SK-N-SH (cell line): ENCODE measurements at regions not wholly inside any gene's neighbourhood (a gene's known extent, or its start where the extent isn't known, plus 50 kb on each side); places are given as distances from the start of the nearest gene placed in this dataset.

Source experiments
- CTCF ChIA-PET: fragments of 300-600, 350-600 bp; formaldehyde crosslinking; extraction: SDS; loops from one replicate; lab custom pipeline; 2021; lab: Yijun Ruan, JAX
- POLR2A ChIA-PET: fragments of 350-600 bp; sonication (Branson Sonifier 250); formaldehyde crosslinking; extraction: SDS; loops from one replicate; lab custom pipeline; 2020; ENCODE audit warnings: antibody characterized with exemption, inconsistent platforms; lab: Yijun Ruan, JAX
- DNase-seq: peaks from one replicate; pipeline ENCODE4 v3.0.0; 2012
- H2AFZ ChIP-seq: fragments of 200-600 bp; sonication (generic); 2 replicates; pipeline ENCODE4 v1.8.1; 2016; ENCODE audit warnings: antibody characterized with exemption, mild to moderate bottlenecking, low read depth
- H3F3A ChIP-seq: fragments of 200-600 bp; sonication (generic); replicated peaks from 2 replicates; pipeline ENCODE3; 2016; ENCODE audit warnings: antibody characterized with exemption, mild to moderate bottlenecking; ENCODE audit not compliant: insufficient read depth
- H3K27ac ChIP-seq, 2 experiments: fragments of 200-500 bp in 1 of 2; fragments of 200-600 bp in 1 of 2; sonication (Bioruptor generic) in 1 of 2; sonication (generic), shearing (Covaris generic) in 1 of 2; 2 replicates each; pipeline versions ENCODE4 v1.5.1 to v1.6.1; 2014 to 2016; ENCODE audit warnings: low read depth in 2 of 2, inconsistent platforms in 1 of 2, low read length in 1 of 2, mild to moderate bottlenecking in 1 of 2, mixed read lengths in 1 of 2
- H3K27me3 ChIP-seq: fragments of 200-600 bp; sonication (generic), shearing (Covaris generic); 2 replicates; pipeline ENCODE4 v1.6.1; 2016; ENCODE audit warnings: mixed run types; ENCODE audit not compliant: insufficient read depth
- H3K36me3 ChIP-seq, 2 experiments: fragments of 200-500 bp in 1 of 2; fragments of 200-600 bp in 1 of 2; sonication (Bioruptor generic) in 1 of 2; sonication (generic) in 1 of 2; replicated peaks in 1 of 2; 2 replicates each; pipeline versions ENCODE3 to v1.5.1; 2014 to 2016; ENCODE audit warnings: low read length in 1 of 2, mild to moderate bottlenecking in 1 of 2; ENCODE audit not compliant: insufficient read depth in 2 of 2, control insufficient read depth in 1 of 2
- H3K4me1 ChIP-seq, 2 experiments: fragments of 200-500 bp in 1 of 2; fragments of 200-600 bp in 1 of 2; sonication (Bioruptor generic) in 1 of 2; sonication (generic), shearing (Covaris generic) in 1 of 2; 2 replicates each; pipeline versions ENCODE4 v1.5.1 to v1.6.1; 2014 to 2016; ENCODE audit warnings: low read depth in 1 of 2, low read length in 1 of 2, mixed run types in 1 of 2; ENCODE audit not compliant: insufficient read depth in 2 of 2, control insufficient read depth in 1 of 2
- H3K4me2 ChIP-seq: fragments of 200-600 bp; sonication (generic), shearing (Covaris generic); 2 replicates; pipeline ENCODE4 v1.6.1; 2017; ENCODE audit warnings: mixed run types
- H3K4me3 ChIP-seq, 2 experiments: fragments of 200-500 bp in 1 of 2; fragments of 200-600 bp in 1 of 2; sonication (Bioruptor generic) in 1 of 2; sonication (generic), shearing (Covaris generic) in 1 of 2; 2 replicates each; pipeline versions ENCODE4 v1.5.1 to v1.8.1; 2014 to 2016; ENCODE audit warnings: low read depth in 2 of 2, inconsistent platforms in 1 of 2, low read length in 1 of 2, mild to moderate bottlenecking in 1 of 2, mixed read lengths in 1 of 2, moderate library complexity in 1 of 2
- H3K79me2 ChIP-seq: fragments of 200-600 bp; sonication (generic); 2 replicates; pipeline ENCODE4 v1.8.1; 2017; ENCODE audit warnings: mild to moderate bottlenecking; ENCODE audit not compliant: insufficient read depth
- H3K9ac ChIP-seq: fragments of 200-600 bp; sonication (generic); 2 replicates; pipeline ENCODE4 v1.6.1; 2017; ENCODE audit warnings: mixed run types
- H3K9me2 ChIP-seq: fragments of 200-600 bp; sonication (generic); 2 replicates; pipeline ENCODE4 v1.6.1; 2017; ENCODE audit warnings: mixed run types
- H3K9me3 ChIP-seq: fragments of 200-600 bp; sonication (generic); 2 replicates; pipeline ENCODE4 v1.6.1; 2017; ENCODE audit warnings: mixed run types, mild to moderate bottlenecking, moderate library complexity
- H4K20me1 ChIP-seq: fragments of 200-600 bp; sonication (generic); 2 replicates; pipeline ENCODE4 v1.6.1; 2017; ENCODE audit warnings: mild to moderate bottlenecking, mixed run types; ENCODE audit not compliant: insufficient read depth
- EP300 ChIP-seq, 2 experiments: IDR thresholded peaks; 2 replicates each; pipeline versions ENCODE4 v1.4.0 to v1.6.1; 2012; ENCODE audit warnings: borderline replicate concordance in 1 of 2, low read depth in 1 of 2, low read length in 1 of 2
- FOSL2 ChIP-seq: IDR thresholded peaks from 2 replicates; pipeline ENCODE4 v1.4.0; 2012; ENCODE audit warnings: low read depth, mild to moderate bottlenecking, moderate library complexity, borderline replicate concordance
- FOXJ3 ChIP-seq: sonication (generic); formaldehyde crosslinking; IDR thresholded peaks from 2 replicates; pipeline ENCODE4 v1.5.1; 2020; ENCODE audit warnings: mild to moderate bottlenecking, missing genetic modification reagents
- FOXM1 ChIP-seq: IDR thresholded peaks from 2 replicates; pipeline ENCODE4 v1.4.0; 2012; ENCODE audit warnings: low read depth, mild to moderate bottlenecking
- GABPA ChIP-seq: IDR thresholded peaks from 2 replicates; pipeline ENCODE4 v1.4.0; 2012; ENCODE audit warnings: low read depth, mild to moderate bottlenecking
- GATA2 ChIP-seq: sonication (generic); formaldehyde crosslinking; IDR thresholded peaks from 2 replicates; pipeline ENCODE4 v1.5.0; 2020; ENCODE audit warnings: mild to moderate bottlenecking, missing genetic modification reagents
- JUND ChIP-seq: IDR thresholded peaks from 2 replicates; pipeline ENCODE4 v1.4.0; 2012
- MAX ChIP-seq: IDR thresholded peaks from 2 replicates; pipeline ENCODE4 v1.4.0; 2012; ENCODE audit warnings: low read depth
- MEF2A ChIP-seq: IDR thresholded peaks from 2 replicates; pipeline ENCODE4 v1.4.0; 2012; ENCODE audit warnings: low read depth, borderline replicate concordance
- MXI1 ChIP-seq: IDR thresholded peaks from 2 replicates; pipeline ENCODE4 v1.6.1; 2012; ENCODE audit warnings: mild to moderate bottlenecking, low read depth, low read length, improper control_type of control experiment
- NFIC ChIP-seq: IDR thresholded peaks from 2 replicates; pipeline ENCODE4 v1.4.0; 2012; ENCODE audit warnings: borderline replicate concordance
- NRF1 ChIP-seq: IDR thresholded peaks from 2 replicates; pipeline ENCODE4 v1.6.1; 2012; ENCODE audit warnings: low read depth, mild to moderate bottlenecking, low read length
- POLR2AphosphoS5 ChIP-seq: IDR thresholded peaks from 2 replicates; pipeline ENCODE4 v1.6.1; 2012; ENCODE audit warnings: low read depth, low read length
- RAD21 ChIP-seq: IDR thresholded peaks from 2 replicates; pipeline ENCODE4 v1.6.1; 2012; ENCODE audit warnings: mild to moderate bottlenecking, low read length
- RCOR1 ChIP-seq: fragments of 150-350 bp; IDR thresholded peaks from 2 replicates; pipeline ENCODE4 v1.6.1; 2017; ENCODE audit warnings: antibody characterized with exemption, low read length
- REST ChIP-seq: IDR thresholded peaks from 2 replicates; pipeline ENCODE4 v1.6.1; 2012; ENCODE audit warnings: mild to moderate bottlenecking, low read depth, low read length, moderate library complexity
- RFX5 ChIP-seq: IDR thresholded peaks from 2 replicates; pipeline ENCODE4 v1.6.1; 2012; ENCODE audit warnings: mild to moderate bottlenecking, improper control_type of control experiment, low read length
- RXRA ChIP-seq: IDR thresholded peaks from 2 replicates; pipeline ENCODE4 v1.4.0; 2012; ENCODE audit warnings: low read depth, mild to moderate bottlenecking, borderline replicate concordance
- SIN3A ChIP-seq: IDR thresholded peaks from 2 replicates; pipeline ENCODE4 v1.6.1; 2012; ENCODE audit warnings: low read depth, mild to moderate bottlenecking, low read length, moderate library complexity, borderline replicate concordance
- SMC3 ChIP-seq: IDR thresholded peaks from 2 replicates; pipeline ENCODE4 v1.6.1; 2012; ENCODE audit warnings: low read depth, low read length, improper control_type of control experiment
- TAF1 ChIP-seq: IDR thresholded peaks from 2 replicates; pipeline ENCODE4 v1.6.1; 2012; ENCODE audit warnings: low read depth, mild to moderate bottlenecking, low read length, moderate library complexity, borderline replicate concordance
- TCF12 ChIP-seq: IDR thresholded peaks from 2 replicates; pipeline ENCODE4 v1.4.0; 2012
- TEAD4 ChIP-seq: IDR thresholded peaks from 2 replicates; pipeline ENCODE4 v1.4.0; 2012; ENCODE audit warnings: mild to moderate bottlenecking, borderline replicate concordance; ENCODE audit not compliant: insufficient read depth
- USF2 ChIP-seq: fragments of 150-350 bp; IDR thresholded peaks from 2 replicates; pipeline ENCODE4 v1.6.1; 2017; ENCODE audit warnings: antibody characterized with exemption, low read length, low read depth, borderline replicate concordance
- YY1 ChIP-seq: IDR thresholded peaks from 2 replicates; pipeline ENCODE4 v1.4.0; 2012; ENCODE audit warnings: low read depth, mild to moderate bottlenecking
- WGBS: methylation state at CpG from one replicate; pipeline ENCODE4 v1.1.6; 2017; ENCODE audit warnings: low lambda C conversion rate; 5-methylcytosine and 5-hydroxymethylcytosine counted together
- TF ChIP-seq, protein P1 (sequence below): fragments of 200-600 bp; sonication (generic); IDR thresholded peaks from 2 replicates; pipeline ENCODE4 v1.6.1; 2017; ENCODE audit warnings: antibody characterized with exemption, mild to moderate bottlenecking, moderate library complexity
- TF ChIP-seq, protein P2 (sequence below): IDR thresholded peaks from 2 replicates; pipeline ENCODE4 v1.4.0; 2012; ENCODE audit warnings: low read depth, borderline replicate concordance
- TF ChIP-seq, protein P3 (sequence below): IDR thresholded peaks from 2 replicates; pipeline ENCODE4; 2012

GRCh38 chr9:109986521-109986991 lies 206.6 kb downstream of the PALM2AKAP2 start:
- H3K4me3 ChIP-seq, result peak overlapping the region in 1 of 2 experiments; percentile 3; a peak in 1 of 4 replicates
- ChIA-PET CTCF (no interaction called here), POLR2A (no interaction called here)
- peaks cover 0 to under 1% of the 10 kb centered on the region in 2 experiments for H3K36me3 ChIP-seq
- no peaks in the 10 kb centered on the region for H3K9me2 ChIP-seq
- peaks cover 32% of the 10 kb centered on the region for H3F3A ChIP-seq
- peak overlapping the region; percentile 77 to 97; a peak in 3 of 4 replicates for H3K27ac ChIP-seq
- no peaks in the 10 kb centered on the region for H4K20me1 ChIP-seq
- H2AFZ ChIP-seq, result no peak overlapping the region
- H3K27me3 ChIP-seq, result no peaks in the 10 kb centered on the region
- peak overlapping the region; percentile 67 for H3K9ac ChIP-seq
- H3K4me1 ChIP-seq, result peaks cover 0 to 7% of the 10 kb centered on the region in 2 experiments; a peak in 2 of 4 replicates
- no peak for DNase-seq
- H3K4me2 ChIP-seq, result peak overlapping the region; percentile 49
- no peaks in the 10 kb centered on the region for H3K9me3 ChIP-seq
- H3K79me2 ChIP-seq, result peaks cover 19% of the 10 kb centered on the region
- 5% methylated on average over 1 of the region's 1 CpG for WGBS
- TF ChIP-seq GATA2 (CRISPR knock-in tag) (no peak), POLR2AphosphoS5 (peak; percentile 93), RFX5 (no peak), SMC3 (no peak), TAF1 (no peak), REST (peak; percentile 34; the same call in 1 of the 2 replicates), NRF1 (no peak), FOXJ3 (no peak), MEF2A (peak; percentile 87), USF2 (no peak), GABPA (peak; percentile 46; the same call in 1 of the 2 replicates), SIN3A (peak; percentile 81; the same call in 1 of the 2 replicates), RAD21 (no peak), YY1 (peak; percentile 44; the same call in 1 of the 2 replicates), NFIC (peak; percentile 93), FOXM1 (peak; percentile 97), EP300 (IDR thresholded peaks at IDR 0.05; ENCODE audit: borderline replicate concordance in 1 of 2, low read depth in 1 of 2, low read length in 1 of 2) (peak; percentile 69 to 99), RCOR1 (no peak), RXRA (peak; percentile 91), FOSL2 (peak; percentile 96), MAX (peak; percentile 83), TEAD4 (peak; percentile 99), JUND (peak; percentile 100), MXI1 (no peak), TCF12 (peak; percentile 99)
- TF ChIP-seq, protein P1, sequence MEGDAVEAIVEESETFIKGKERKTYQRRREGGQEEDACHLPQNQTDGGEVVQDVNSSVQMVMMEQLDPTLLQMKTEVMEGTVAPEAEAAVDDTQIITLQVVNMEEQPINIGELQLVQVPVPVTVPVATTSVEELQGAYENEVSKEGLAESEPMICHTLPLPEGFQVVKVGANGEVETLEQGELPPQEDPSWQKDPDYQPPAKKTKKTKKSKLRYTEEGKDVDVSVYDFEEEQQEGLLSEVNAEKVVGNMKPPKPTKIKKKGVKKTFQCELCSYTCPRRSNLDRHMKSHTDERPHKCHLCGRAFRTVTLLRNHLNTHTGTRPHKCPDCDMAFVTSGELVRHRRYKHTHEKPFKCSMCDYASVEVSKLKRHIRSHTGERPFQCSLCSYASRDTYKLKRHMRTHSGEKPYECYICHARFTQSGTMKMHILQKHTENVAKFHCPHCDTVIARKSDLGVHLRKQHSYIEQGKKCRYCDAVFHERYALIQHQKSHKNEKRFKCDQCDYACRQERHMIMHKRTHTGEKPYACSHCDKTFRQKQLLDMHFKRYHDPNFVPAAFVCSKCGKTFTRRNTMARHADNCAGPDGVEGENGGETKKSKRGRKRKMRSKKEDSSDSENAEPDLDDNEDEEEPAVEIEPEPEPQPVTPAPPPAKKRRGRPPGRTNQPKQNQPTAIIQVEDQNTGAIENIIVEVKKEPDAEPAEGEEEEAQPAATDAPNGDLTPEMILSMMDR, result no peak
- TF ChIP-seq, protein P2, sequence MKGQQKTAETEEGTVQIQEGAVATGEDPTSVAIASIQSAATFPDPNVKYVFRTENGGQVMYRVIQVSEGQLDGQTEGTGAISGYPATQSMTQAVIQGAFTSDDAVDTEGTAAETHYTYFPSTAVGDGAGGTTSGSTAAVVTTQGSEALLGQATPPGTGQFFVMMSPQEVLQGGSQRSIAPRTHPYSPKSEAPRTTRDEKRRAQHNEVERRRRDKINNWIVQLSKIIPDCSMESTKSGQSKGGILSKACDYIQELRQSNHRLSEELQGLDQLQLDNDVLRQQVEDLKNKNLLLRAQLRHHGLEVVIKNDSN, result no peak
- TF ChIP-seq, protein P3, sequence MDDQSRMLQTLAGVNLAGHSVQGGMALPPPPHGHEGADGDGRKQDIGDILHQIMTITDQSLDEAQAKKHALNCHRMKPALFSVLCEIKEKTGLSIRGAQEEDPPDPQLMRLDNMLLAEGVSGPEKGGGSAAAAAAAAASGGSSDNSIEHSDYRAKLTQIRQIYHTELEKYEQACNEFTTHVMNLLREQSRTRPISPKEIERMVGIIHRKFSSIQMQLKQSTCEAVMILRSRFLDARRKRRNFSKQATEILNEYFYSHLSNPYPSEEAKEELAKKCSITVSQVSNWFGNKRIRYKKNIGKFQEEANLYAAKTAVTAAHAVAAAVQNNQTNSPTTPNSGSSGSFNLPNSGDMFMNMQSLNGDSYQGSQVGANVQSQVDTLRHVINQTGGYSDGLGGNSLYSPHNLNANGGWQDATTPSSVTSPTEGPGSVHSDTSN, result peak; percentile 98
